Naive thymus-derived CD8-positive, alpha-beta T cell (primary cell): ENCODE measurements at regions not wholly inside any gene's neighbourhood (a gene's known extent, or its start where the extent isn't known, plus 50 kb on each side); places are given as distances from the start of the nearest gene placed in this dataset.

ENCODE experiments used
- ATAC-seq, 2 donors: fragments of 150-1000 bp; cut with Tn5 transposase in 1 of 2; sonication (Bioruptor Pico), chemical (Tn5 transposase) in 1 of 2; 1 replicate in 1 of 2; 2 replicates in 1 of 2; pipeline ENCODE4 v1.10.0; 2021; ENCODE audit warnings: mild to moderate bottlenecking in 2 of 2, moderate library complexity in 2 of 2
- POLR2A ChIA-PET: fragments of 350-600 bp; sonication (Branson Sonifier 250); formaldehyde crosslinking; loops from one replicate; lab custom pipeline; 2021; ENCODE audit warnings: antibody characterized with exemption; lab: Charles Lee
- DNase-seq, 10 donors: peaks; one replicate each; pipeline versions ENCODE4 v3.0.0 to v3.0.0-alpha.2; 2020 to 2022
- H3K27ac Mint-ChIP-seq, 10 donors: one replicate each; pipeline ENCODE4 v1.8.0; 2020 to 2022; ENCODE audit warnings: mild to moderate bottlenecking in 10 of 10, mixed read lengths in 10 of 10, moderate library complexity in 4 of 10, inconsistent platforms in 1 of 10
- H3K27me3 Mint-ChIP-seq, 5 donors: one replicate each; pipeline ENCODE4 v1.8.0; 2021 to 2022; ENCODE audit warnings: mixed read lengths in 5 of 5
- H3K36me3 Mint-ChIP-seq, 3 donors: one replicate each; pipeline ENCODE4 v1.8.0; 2020 to 2022; ENCODE audit warnings: mixed read lengths in 3 of 3, mild to moderate bottlenecking in 2 of 3, inconsistent platforms in 1 of 3
- H3K4me1 Mint-ChIP-seq, 4 donors: one replicate each; pipeline ENCODE4 v1.8.0; 2021 to 2022; ENCODE audit warnings: mixed read lengths in 4 of 4
- H3K4me3 Mint-ChIP-seq, 10 donors: one replicate each; pipeline ENCODE4 v1.8.0; 2020 to 2022; ENCODE audit warnings: mild to moderate bottlenecking in 10 of 10, mixed read lengths in 10 of 10, moderate library complexity in 6 of 10, inconsistent platforms in 1 of 10
- H3K9me3 Mint-ChIP-seq, 9 donors: one replicate each; pipeline ENCODE4 v1.8.0; 2020 to 2022; ENCODE audit warnings: mixed read lengths in 9 of 9, mild to moderate bottlenecking in 3 of 9, inconsistent platforms in 1 of 9, moderate library complexity in 1 of 9

GRCh38 chr5:110064603-110065268 is 375.0 kb downstream of the MAN2A1 start:
- H3K4me3 Mint-ChIP-seq = no peak overlapping the region
- DNase-seq = no peak
- H3K9me3 Mint-ChIP-seq = peaks cover 0 to 27% (median 9%) of the 10 kb centered on the region in 9 donors
- peaks cover 5 to 23% (median 17%) of the 10 kb centered on the region in 4 donors for H3K4me1 Mint-ChIP-seq
- peaks cover 0 to 12% (median 8%) of the 10 kb centered on the region in 3 donors for H3K36me3 Mint-ChIP-seq
- peaks cover 0 to 11% (median 0%) of the 10 kb centered on the region in 5 donors for H3K27me3 Mint-ChIP-seq
- POLR2A ChIA-PET = no interaction called here
- ATAC-seq = no peak
- peak overlapping the region in 2 of 10 donors; percentile 16 to 23 for H3K27ac Mint-ChIP-seq

- peaks cover 0 to 1% (median 0%) of the 10 kb centered on the region in 5 donors for H3K27me3 Mint-ChIP-seq
- peaks cover 0 to 49% (median 38%) of the 10 kb centered on the region in 3 donors for H3K36me3 Mint-ChIP-seq
- H3K4me1 Mint-ChIP-seq = peaks cover 0 to 2% (median under 1%) of the 10 kb centered on the region in 4 donors
- no peak for ATAC-seq
- peaks cover 21 to 69% (median 38%) of the 10 kb centered on the region in 9 donors for H3K9me3 Mint-ChIP-seq
- no peak overlapping the region for H3K4me3 Mint-ChIP-seq
- H3K27ac Mint-ChIP-seq = peak overlapping the region in 1 of 10 donors; percentile 43
- DNase-seq = no peak
- POLR2A ChIA-PET = no interaction called here
Measured at GRCh38 chr5:110070836-110071235, 381.1 kb downstream of the MAN2A1 start.

DNA sequence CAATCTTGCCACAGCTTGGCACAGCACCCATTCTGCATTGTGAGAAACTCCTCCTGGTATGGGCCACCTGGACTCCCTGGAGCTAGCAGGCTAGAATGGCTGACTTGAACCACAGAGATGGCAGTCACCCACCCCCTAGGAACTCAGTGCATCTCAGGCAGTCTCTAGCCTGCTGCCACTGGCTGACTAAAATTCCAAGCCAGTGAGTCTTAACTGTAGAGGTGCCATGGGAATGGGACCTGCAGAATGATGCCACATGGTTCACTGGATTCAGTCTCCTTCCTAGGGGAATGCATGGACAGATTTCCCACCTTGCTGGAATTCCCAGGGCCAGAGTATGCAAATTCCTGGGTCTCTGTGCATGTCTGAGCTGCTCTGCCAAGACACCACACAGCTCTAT is 382.9 kb downstream of the MAN2A1 start:
- H3K4me1 Mint-ChIP-seq = peaks cover 0 to 2% (median under 1%) of the 10 kb centered on the region in 4 donors
- no peak overlapping the region for H3K27ac Mint-ChIP-seq
- H3K4me3 Mint-ChIP-seq = no peak overlapping the region
- no peak for DNase-seq
- H3K9me3 Mint-ChIP-seq = peaks cover 23 to 63% (median 36%) of the 10 kb centered on the region in 9 donors
- peaks cover 0 to 1% (median 0%) of the 10 kb centered on the region in 5 donors for H3K27me3 Mint-ChIP-seq
- POLR2A ChIA-PET = interaction anchor here (0.7 kb wide), 1 partner anchor 293 kb away, joined by 3 read pairs; no protein-coding TSS in a partner anchor
- H3K36me3 Mint-ChIP-seq = peaks cover 0 to 54% (median 38%) of the 10 kb centered on the region in 3 donors
- no peak for ATAC-seq

GRCh38 chr5:110073534-110073933 is 383.8 kb downstream of the MAN2A1 start:
- POLR2A ChIA-PET = interaction anchor here (0.7 kb wide), 1 partner anchor 294 kb away, joined by 3 read pairs; no protein-coding TSS in a partner anchor
- Mint-ChIP-seq H3K27ac (no peak overlapping the region), H3K4me3 (no peak overlapping the region), H3K36me3 (peaks cover 0 to 48% (median 40%) of the 10 kb centered on the region in 3 donors), H3K4me1 (peaks cover 0 to 2% (median under 1%) of the 10 kb centered on the region in 4 donors), H3K9me3 (peaks cover 22 to 54% (median 36%) of the 10 kb centered on the region in 9 donors), H3K27me3 (peaks cover 0 to 1% (median 0%) of the 10 kb centered on the region in 5 donors)
- DNase-seq (no peak), ATAC-seq (no peak)

GRCh38 chr5:110075656-110076055 is 385.9 kb downstream of the MAN2A1 start:
- POLR2A ChIA-PET = no interaction called here
- no peak for ATAC-seq

GRCh38 chr5:110077147-110077546 is 387.4 kb downstream of the MAN2A1 start:
- POLR2A ChIA-PET = no interaction called here
- Mint-ChIP-seq H3K36me3 (peaks cover 0 to 25% (median 23%) of the 10 kb centered on the region in 3 donors), H3K4me3 (no peak overlapping the region), H3K9me3 (peaks cover 11 to 29% (median 18%) of the 10 kb centered on the region in 9 donors), H3K27me3 (peaks cover 0 to 1% (median 0%) of the 10 kb centered on the region in 5 donors), H3K4me1 (no peaks in the 10 kb centered on the region), H3K27ac (no peak overlapping the region)
- DNase-seq (no peak), ATAC-seq (no peak)

More at GRCh38 chr5:110075656-110076055, 385.9 kb downstream of the MAN2A1 start:
- Mint-ChIP-seq H3K27ac (no peak overlapping the region), H3K4me3 (no peak overlapping the region), H3K27me3 (peaks cover 0 to 1% (median 0%) of the 10 kb centered on the region in 5 donors), H3K4me1 (peaks cover 0 to under 1% (median 0%) of the 10 kb centered on the region in 4 donors), H3K9me3 (peaks cover 16 to 38% (median 23%) of the 10 kb centered on the region in 9 donors), H3K36me3 (peaks cover 0 to 33% (median 25%) of the 10 kb centered on the region in 3 donors)
- no peak for DNase-seq

DNA sequence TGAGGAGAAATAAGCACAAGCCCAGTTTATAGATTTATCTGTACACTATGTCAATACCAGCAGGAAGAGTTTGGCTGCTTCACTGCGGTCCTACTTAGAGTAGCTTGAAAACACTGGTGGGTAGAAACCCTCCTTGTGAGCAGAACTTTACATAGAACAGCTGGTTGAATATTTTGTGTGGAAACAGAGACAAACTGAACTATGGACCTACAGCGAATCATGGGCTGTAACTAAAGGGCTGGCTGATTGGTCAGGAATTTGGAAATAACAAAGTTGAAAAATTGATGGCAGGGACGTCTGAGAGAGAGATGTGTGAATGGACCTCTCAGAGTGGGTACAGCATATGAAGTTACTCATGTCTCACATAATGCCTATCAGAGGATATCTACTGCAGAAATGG is 392.5 kb downstream of the MAN2A1 start:
- H3K4me1 Mint-ChIP-seq = peaks cover 0 to 6% (median 3%) of the 10 kb centered on the region in 4 donors
- no peaks in the 10 kb centered on the region for H3K27me3 Mint-ChIP-seq
- peaks cover 0 to 2% (median 0%) of the 10 kb centered on the region in 9 donors for H3K9me3 Mint-ChIP-seq
- peaks cover 0 to 4% (median 2%) of the 10 kb centered on the region in 3 donors for H3K36me3 Mint-ChIP-seq
- POLR2A ChIA-PET = no interaction called here
- no peak overlapping the region for H3K27ac Mint-ChIP-seq
- ATAC-seq (no peak), DNase-seq (no peak)
- H3K4me3 Mint-ChIP-seq = no peak overlapping the region

DNA sequence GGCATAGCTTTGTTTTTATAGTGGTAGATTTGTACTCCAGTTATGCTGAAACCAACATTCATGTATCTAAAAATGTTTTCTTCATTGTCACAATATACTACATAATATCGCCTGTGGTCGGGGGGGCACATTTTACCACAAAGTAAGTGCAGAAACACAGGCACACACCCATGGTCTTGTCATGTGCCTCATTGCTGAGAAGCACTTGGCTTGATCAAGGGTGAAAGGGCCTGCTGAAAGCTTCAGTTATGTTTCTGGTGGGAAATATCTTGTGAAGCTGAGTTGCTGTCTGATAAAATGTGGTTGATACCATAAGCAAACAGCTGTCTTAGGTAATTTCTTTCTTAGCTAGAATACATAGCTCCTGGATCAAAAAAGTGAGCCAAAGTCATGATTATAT is 393.1 kb downstream of the MAN2A1 start:
- POLR2A ChIA-PET = no interaction called here
- Mint-ChIP-seq H3K4me1 (peaks cover 0 to 6% (median 3%) of the 10 kb centered on the region in 4 donors), H3K27ac (no peak overlapping the region), H3K27me3 (no peaks in the 10 kb centered on the region), H3K9me3 (no peaks in the 10 kb centered on the region), H3K4me3 (no peak overlapping the region), H3K36me3 (peaks cover 0 to 1% (median 0%) of the 10 kb centered on the region in 3 donors)
- ATAC-seq (no peak), DNase-seq (no peak)

DNA sequence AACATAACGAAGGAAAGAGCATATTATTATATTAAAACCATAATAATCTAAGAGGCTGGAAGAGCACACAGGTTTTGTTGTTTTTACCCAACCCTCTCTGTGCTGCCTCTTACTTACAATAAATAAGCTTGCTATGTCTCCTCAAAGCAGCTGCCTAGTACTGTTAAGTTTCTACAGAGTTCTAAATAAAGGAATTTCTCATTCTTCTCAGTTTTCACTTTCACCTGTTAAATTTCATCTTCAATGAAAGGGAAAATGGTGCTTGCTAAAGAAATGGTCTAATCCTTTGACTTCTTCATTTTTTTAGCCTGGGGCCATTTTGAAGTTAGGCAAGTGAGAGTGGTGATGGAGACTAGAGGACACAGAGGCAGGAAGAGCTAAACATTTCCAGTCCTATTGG is 396.1 kb downstream of the MAN2A1 start:
- Mint-ChIP-seq H3K4me1 (peaks cover 0 to 8% (median 4%) of the 10 kb centered on the region in 4 donors), H3K4me3 (no peak overlapping the region), H3K27ac (no peak overlapping the region), H3K9me3 (no peaks in the 10 kb centered on the region), H3K27me3 (no peaks in the 10 kb centered on the region), H3K36me3 (no peaks in the 10 kb centered on the region)
- no peak for DNase-seq
- POLR2A ChIA-PET = no interaction called here
- no peak for ATAC-seq

DNA sequence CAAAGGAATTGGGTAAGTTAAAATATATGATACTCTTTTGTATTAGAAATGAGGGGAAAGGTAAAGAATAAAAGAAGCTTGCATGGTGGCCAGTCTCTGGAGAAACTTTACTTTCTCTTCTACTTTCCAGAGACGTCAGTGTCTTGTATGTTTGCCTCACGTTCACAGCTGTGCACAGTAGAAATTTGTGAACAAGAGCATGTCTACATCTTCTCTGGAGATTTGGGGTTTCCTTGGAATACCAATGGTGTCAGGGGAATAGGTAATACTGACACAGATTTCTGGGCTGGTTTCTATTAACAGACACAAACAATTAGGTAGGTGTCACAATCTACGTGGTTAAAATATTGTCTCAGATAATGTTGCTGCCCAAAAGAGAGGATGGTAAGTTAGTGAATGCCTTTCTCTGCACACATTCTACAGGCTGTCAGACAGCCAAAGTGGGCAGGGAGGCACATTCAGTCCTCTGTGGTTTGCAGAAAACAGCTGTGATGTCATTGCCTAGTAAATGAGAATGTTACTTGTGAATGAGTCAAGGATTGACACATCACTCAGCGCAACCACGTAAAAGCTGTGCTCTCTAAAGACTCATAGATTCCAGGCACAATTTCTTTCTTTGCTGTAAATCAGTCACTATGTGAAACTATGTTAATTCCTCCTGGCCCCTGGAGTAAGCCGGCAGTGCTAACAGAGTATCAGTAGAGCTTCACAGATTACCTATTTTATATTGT is 397.1 kb downstream of the MAN2A1 start:
- no peaks in the 10 kb centered on the region for H3K9me3 Mint-ChIP-seq
- H3K27ac Mint-ChIP-seq = no peak overlapping the region
- no peaks in the 10 kb centered on the region for H3K27me3 Mint-ChIP-seq
- H3K4me3 Mint-ChIP-seq = peak overlapping the region in 1 of 10 donors; percentile 7
- H3K36me3 Mint-ChIP-seq = no peaks in the 10 kb centered on the region
- peak in 1 of 10 donors; percentile 12 for DNase-seq
- ATAC-seq = peak in 1 of 2 donors; percentile 66
- H3K4me1 Mint-ChIP-seq = peaks cover 0 to 8% (median 4%) of the 10 kb centered on the region in 4 donors
- POLR2A ChIA-PET = interaction anchor here (0.7 kb wide), 1 partner anchor 18 kb away, joined by 3 read pairs; no protein-coding TSS in a partner anchor

DNA sequence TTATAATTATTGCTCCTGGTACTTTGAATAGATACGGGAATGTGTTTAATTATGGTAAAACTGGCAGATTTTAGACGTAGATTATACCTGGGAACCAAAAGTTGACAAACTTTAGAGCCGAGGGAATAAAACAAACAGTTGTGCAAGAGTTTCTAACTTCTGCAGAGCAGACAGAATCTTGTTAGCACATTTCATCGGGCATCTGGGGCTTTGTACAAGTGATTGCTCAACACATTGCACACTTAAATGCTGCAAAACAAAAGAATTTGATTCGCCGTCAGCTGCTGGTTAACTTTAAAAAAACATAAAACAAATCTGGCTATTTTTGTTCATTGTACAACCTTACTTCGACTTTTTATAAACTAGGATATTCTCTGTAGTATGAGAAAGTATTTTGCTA is 398.1 kb downstream of the MAN2A1 start:
- H3K9me3 Mint-ChIP-seq = no peaks in the 10 kb centered on the region
- ATAC-seq = no peak
- POLR2A ChIA-PET = no interaction called here
- no peak for DNase-seq
- H3K36me3 Mint-ChIP-seq = no peaks in the 10 kb centered on the region
- H3K4me1 Mint-ChIP-seq = peaks cover 0 to 8% (median 3%) of the 10 kb centered on the region in 4 donors
- no peak overlapping the region for H3K4me3 Mint-ChIP-seq
- no peaks in the 10 kb centered on the region for H3K27me3 Mint-ChIP-seq
- H3K27ac Mint-ChIP-seq = no peak overlapping the region

DNA sequence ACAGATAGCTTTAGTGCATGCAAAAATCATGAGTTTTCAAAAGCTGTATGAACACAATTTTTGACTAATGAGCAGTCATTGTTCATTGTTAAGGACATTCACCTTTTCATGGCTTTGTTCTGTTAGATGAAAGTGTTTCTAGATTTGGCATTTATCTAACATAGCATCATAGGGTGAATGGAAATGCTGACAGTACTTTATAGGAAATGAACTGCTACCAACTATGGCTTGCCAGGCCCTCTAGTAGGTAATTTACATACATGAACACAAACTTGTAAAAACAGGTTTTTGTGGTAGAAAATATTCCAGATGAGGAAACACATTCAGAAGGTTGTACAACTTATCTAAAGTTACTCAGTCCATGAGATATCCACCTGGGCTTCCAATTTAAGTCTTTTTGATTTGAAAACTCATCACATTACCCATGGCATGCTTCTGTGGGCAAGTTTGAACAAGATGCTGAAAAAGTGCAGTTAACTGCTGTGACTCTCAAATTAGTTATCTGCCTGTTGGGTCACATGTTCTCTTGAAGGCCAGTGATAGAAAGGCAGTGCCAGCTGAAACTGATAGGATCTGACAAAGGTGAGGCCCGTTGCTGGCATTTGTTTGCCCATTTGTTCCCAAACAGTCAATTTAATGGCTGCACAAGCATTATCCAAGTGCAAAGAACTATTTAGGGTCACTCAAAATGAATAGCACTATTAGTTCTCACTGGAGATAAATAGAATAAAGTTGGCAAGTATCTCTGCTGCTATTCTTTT is 399.1 kb downstream of the MAN2A1 start:
- H3K27me3 Mint-ChIP-seq = no peaks in the 10 kb centered on the region
- peaks cover 0 to 8% (median 3%) of the 10 kb centered on the region in 4 donors for H3K4me1 Mint-ChIP-seq
- no peak for DNase-seq
- H3K4me3 Mint-ChIP-seq = no peak overlapping the region
- H3K27ac Mint-ChIP-seq = no peak overlapping the region
- H3K36me3 Mint-ChIP-seq = no peaks in the 10 kb centered on the region
- no peaks in the 10 kb centered on the region for H3K9me3 Mint-ChIP-seq
- POLR2A ChIA-PET = no interaction called here
- ATAC-seq = no peak
